A549 (cell line): ENCODE measurements at regions not wholly inside any gene's neighbourhood (a gene's known extent, or its start where the extent isn't known, plus 50 kb on each side); places are given as distances from the start of the nearest gene placed in this dataset.

Experiments used
- ATAC-seq, 2 experiments: fragments of 200-7000 bp in 1 of 2; fragments of >200 bp in 1 of 2; cut with Nextera tagmentation in 1 of 2; cut with Tn5 transposase in 1 of 2; 3 replicates each; pipeline versions ENCODE4 v1.8.0 to v1.9.1; 2018 to 2020; ENCODE audit warnings: mild to moderate bottlenecking in 1 of 2, moderate library complexity in 1 of 2
- CTCF ChIA-PET: fragments of 300-600 bp; sonication (Branson Sonifier 250); formaldehyde crosslinking; extraction: SDS; loops from one replicate; lab custom pipeline; 2021; ENCODE audit warnings: antibody characterized with exemption, inconsistent platforms; lab: Yijun Ruan, JAX
- POLR2A ChIA-PET: fragments of 350-600 bp; formaldehyde crosslinking; extraction: SDS; loops from one replicate; lab custom pipeline; 2021; ENCODE audit warnings: antibody characterized with exemption, inconsistent platforms; lab: Yijun Ruan, JAX
- DNase-seq, 2 experiments: peaks; one replicate each; pipeline versions ENCODE4 v3.0.0 to v3.0.0-alpha.2; 2011 to 2016; ENCODE audit warnings: low read depth in 1 of 2, low spot score in 1 of 2
- FAIRE-seq: peaks from 2 replicates; lab custom pipeline; 2011; peaks lifted over from hg19 to GRCh38; lab: Jason Lieb, UNC
- H3K27ac ChIP-seq, 2 experiments: fragments of >200 bp; sonication (Bioruptor Twin); formaldehyde crosslinking; 3 replicates each; pipeline ENCODE4 v1.5.1; 2016 to 2017
- H3K4me1 ChIP-seq: fragments of >200 bp; sonication (Bioruptor Twin); formaldehyde crosslinking; 3 replicates; pipeline ENCODE4 v1.6.1; 2016
- H3K4me2 ChIP-seq: fragments of >200 bp; sonication (Bioruptor Twin); formaldehyde crosslinking; 3 replicates; pipeline ENCODE4 v1.6.1; 2016
- H3K4me3 ChIP-seq: fragments of >200 bp; sonication (Bioruptor Twin); formaldehyde crosslinking; 3 replicates; pipeline ENCODE4 v1.5.1; 2016
- H3K9me3 ChIP-seq: fragments of >200 bp; sonication (Bioruptor Twin); formaldehyde crosslinking; 3 replicates; pipeline ENCODE4 v1.6.1; 2016
- ATOH8 ChIP-seq: fragments of 250-450 bp; sonication (Bioruptor Pico); IDR thresholded peaks from 2 replicates; pipeline ENCODE4 v1.5.0; 2020; ENCODE audit warnings: low read depth, mild to moderate bottlenecking, moderate library complexity
- BCL3 ChIP-seq: fragments of >200 bp; sonication (Bioruptor Twin); formaldehyde crosslinking; IDR thresholded peaks from 3 replicates; pipeline ENCODE4 v1.6.1; 2016
- CTCF ChIP-seq: fragments of >200 bp; sonication (Bioruptor Twin); formaldehyde crosslinking; IDR thresholded peaks from 3 replicates; pipeline ENCODE4 v1.5.1; 2016
- FOXS1 ChIP-seq: fragments of 250-450 bp; sonication (Bioruptor Pico); IDR thresholded peaks from 2 replicates; pipeline ENCODE4 v1.5.0; 2020; ENCODE audit warnings: mild to moderate bottlenecking, moderate library complexity
- NFE2L2 ChIP-seq: fragments of 150-350 bp; conservative IDR thresholded peaks from 2 replicates; pipeline ENCODE4 v1.6.1; 2014; ENCODE audit warnings: low read length
- NPAS2 ChIP-seq: fragments of 250-450 bp; sonication (Bioruptor Pico); IDR thresholded peaks from 2 replicates; pipeline ENCODE4 v1.8.0; 2022; ENCODE audit warnings: mild to moderate bottlenecking, moderate library complexity, borderline replicate concordance
- RARB ChIP-seq: fragments of 250-450 bp; sonication (Bioruptor Pico); IDR thresholded peaks from 2 replicates; pipeline ENCODE4 v1.8.0; 2021; ENCODE audit warnings: mild to moderate bottlenecking, moderate library complexity
- RCOR1 ChIP-seq: fragments of 150-350 bp; IDR thresholded peaks from 2 replicates; pipeline ENCODE4 v1.6.1; 2014; ENCODE audit warnings: antibody characterized with exemption, low read length, low read depth
- REST ChIP-seq: fragments of 200-600 bp; sonication (generic); IDR thresholded peaks from 2 replicates; pipeline ENCODE4 v1.6.1; 2016; ENCODE audit warnings: antibody characterized with exemption, mild to moderate bottlenecking, moderate library complexity
- USF2 ChIP-seq: fragments of 450-650 bp; IDR thresholded peaks from 2 replicates; pipeline ENCODE4 v1.6.1; 2014; ENCODE audit warnings: antibody characterized with exemption
- WGBS: methylation state at CpG from one replicate; pipeline ENCODE4 v1.1.6; 2017; ENCODE audit errors: missing lambda C conversion rate; 5-methylcytosine and 5-hydroxymethylcytosine counted together

GRCh38 chr9:106481013-106481609, 381.9 kb upstream of the ZNF462 start:
- WGBS, result 29% methylated on average over 5 of the region's 5 CpGs
- no peak for FAIRE-seq

More at GRCh38 chr9:106481013-106481609, 381.9 kb upstream of the ZNF462 start:
- no peak overlapping the region for H3K27ac ChIP-seq
- H3K9me3 ChIP-seq, result no peaks in the 10 kb centered on the region
- no peak for TF ChIP-seq BCL3
- no peak for TF ChIP-seq RARB (CRISPR knock-in tag)
- TF ChIP-seq ATOH8 (CRISPR knock-in tag), result no peak
- TF ChIP-seq FOXS1, result no peak
- no peak for TF ChIP-seq CTCF
- TF ChIP-seq USF2, result no peak
- TF ChIP-seq RCOR1, result no peak
- TF ChIP-seq NPAS2 (CRISPR knock-in tag), result no peak
- TF ChIP-seq REST, result no peak
- no peak for TF ChIP-seq NFE2L2
- TF ChIP-seq, all 56 proteins: peak for 0
- H3K4me3 ChIP-seq, result no peak overlapping the region
- H3K4me1 ChIP-seq, result no peaks in the 10 kb centered on the region
- ChIA-PET CTCF (no interaction called here), POLR2A (no interaction called here)
- no peak for ATAC-seq
- no peak for DNase-seq
- H3K4me2 ChIP-seq, result no peak overlapping the region
